ENCODE measurements at regions not wholly inside any gene's neighbourhood (a gene's known extent, or its start where the extent isn't known, plus 50 kb on each side); places are given as distances from the start of the nearest gene placed in this dataset.

GRCh38 chr14:26841920-26842741 is 244.3 kb upstream of the NOVA1 start:
- Histone ChIP-seq H3K9me3 (ENCODE audit: insufficient read depth, low read depth, low read length) (no peaks in the 10 kb centered on the region), H3K4me2 (ENCODE audit: low read length) (peak overlapping the region; percentile 68), H3K4me3 (ENCODE audit: insufficient read depth, low read depth, low read length) (no peak overlapping the region), H4K20me1 (ENCODE audit: insufficient read depth, low read length) (no peaks in the 10 kb centered on the region), H3K9ac (ENCODE audit: low read length) (peak overlapping the region; percentile 65), H3K36me3 (ENCODE audit: insufficient read depth, low read length) (no peaks in the 10 kb centered on the region), H3K27me3 (ENCODE audit: insufficient read depth, low read length) (no peaks in the 10 kb centered on the region), H2AFZ (ENCODE audit: low read depth, low read length) (peak overlapping the region; percentile 60), H3K79me2 (ENCODE audit: insufficient read depth, low read length) (no peaks in the 10 kb centered on the region), H3K4me1 (ENCODE audit: insufficient read depth, low read length) (peaks cover 18% of the 10 kb centered on the region), H3K27ac (ENCODE audit: low read depth, low read length) (peak overlapping the region; percentile 74)
- H3K4me1 Mint-ChIP-seq (ENCODE audit: low read depth, unreplicated experiment): peaks cover 21% of the 10 kb centered on the region
- DNase-seq (ENCODE audit: low read depth) (peak; percentile 98), FAIRE-seq (peak; percentile 23)
- no peaks in the 10 kb centered on the region for H3K27me3 Mint-ChIP-seq (ENCODE audit: low read depth, unreplicated experiment)
- H3K36me3 Mint-ChIP-seq (ENCODE audit: low read depth, unreplicated experiment): no peaks in the 10 kb centered on the region
- TF ChIP-seq CTCF (IDR thresholded peaks at IDR 0.05; ENCODE audit: insufficient read depth, low read depth, low read length) (no peak), EZH2 (IDR thresholded peaks at IDR 0.05; ENCODE audit: insufficient read depth, low read length) (no peak)
- no peak overlapping the region for H3K4me3 Mint-ChIP-seq (ENCODE audit: unreplicated experiment)
- peak overlapping the region; percentile 93 for H3K27ac Mint-ChIP-seq (ENCODE audit: unreplicated experiment)
- no peaks in the 10 kb centered on the region for H3K9me3 Mint-ChIP-seq (ENCODE audit: unreplicated experiment)

GRCh38 chr14:26845151-26845818 is 247.5 kb upstream of the NOVA1 start:
- FAIRE-seq: no peak

More at GRCh38 chr14:26845151-26845818, 247.5 kb upstream of the NOVA1 start:
- Mint-ChIP-seq H3K4me1 (ENCODE audit: low read depth, unreplicated experiment) (peaks cover 21% of the 10 kb centered on the region), H3K27me3 (ENCODE audit: low read depth, unreplicated experiment) (peaks cover 2% of the 10 kb centered on the region), H3K27ac (ENCODE audit: unreplicated experiment) (no peak overlapping the region), H3K36me3 (ENCODE audit: low read depth, unreplicated experiment) (no peaks in the 10 kb centered on the region), H3K9me3 (ENCODE audit: unreplicated experiment) (no peaks in the 10 kb centered on the region), H3K4me3 (ENCODE audit: unreplicated experiment) (no peak overlapping the region)
- Histone ChIP-seq H2AFZ (ENCODE audit: low read depth, low read length) (no peak overlapping the region), H3K27ac (ENCODE audit: low read depth, low read length) (no peak overlapping the region), H3K9me3 (ENCODE audit: insufficient read depth, low read depth, low read length) (no peaks in the 10 kb centered on the region), H3K27me3 (ENCODE audit: insufficient read depth, low read length) (no peaks in the 10 kb centered on the region), H3K4me3 (ENCODE audit: insufficient read depth, low read depth, low read length) (no peak overlapping the region), H3K36me3 (ENCODE audit: insufficient read depth, low read length) (no peaks in the 10 kb centered on the region), H3K79me2 (ENCODE audit: insufficient read depth, low read length) (no peaks in the 10 kb centered on the region), H3K9ac (ENCODE audit: low read length) (no peak overlapping the region), H3K4me2 (ENCODE audit: low read length) (no peak overlapping the region), H4K20me1 (ENCODE audit: insufficient read depth, low read length) (no peaks in the 10 kb centered on the region), H3K4me1 (ENCODE audit: insufficient read depth, low read length) (peaks cover 18% of the 10 kb centered on the region)
- DNase-seq (ENCODE audit: low read depth): no peak
- TF ChIP-seq EZH2 (IDR thresholded peaks at IDR 0.05; ENCODE audit: insufficient read depth, low read length): no peak
- TF ChIP-seq CTCF (IDR thresholded peaks at IDR 0.05; ENCODE audit: insufficient read depth, low read depth, low read length): no peak
